Endothelial cell of umbilical vein (primary cell): ENCODE measurements at regions not wholly inside any gene's neighbourhood (a gene's known extent, or its start where the extent isn't known, plus 50 kb on each side); places are given as distances from the start of the nearest gene placed in this dataset.
"Not testable (repeated sequence)": the region's sequence is repeated elsewhere in the genome, so short reads cannot be mapped to it uniquely, and the experiment has no call there.

ENCODE experiments used
- BruUV-seq: library from RNA; stranded (reverse); fragments of 400-500 nt; replicated peaks from 2 replicates; lab custom pipeline; 2021; lab: Mats Ljungman, UMichigan
- CTCF ChIA-PET: fragments of 300-600, 350-600 bp; sonication (Branson Sonifier 250); formaldehyde crosslinking; loops from one replicate; lab custom pipeline; 2021; ENCODE audit warnings: antibody characterized with exemption, inconsistent platforms; lab: Charles Lee
- POLR2A ChIA-PET: fragments of 300-600, 350-600 bp; sonication (Branson Sonifier 250); formaldehyde crosslinking; loops from one replicate; lab custom pipeline; 2021; ENCODE audit warnings: antibody characterized with exemption, inconsistent platforms; lab: Charles Lee
- DNase-seq: peaks from one replicate; pipeline ENCODE4 v3.0.0-alpha.2; 2011; ENCODE audit warnings: low read depth, low spot score
- FAIRE-seq: peaks from 2 replicates; lab custom pipeline; 2011; peaks lifted over from hg19 to GRCh38; lab: Jason Lieb, UNC
- H2AFZ ChIP-seq: 2 replicates; pipeline ENCODE4 v1.6.0; 2012; ENCODE audit warnings: low read depth, low read length, control low read depth, inconsistent platforms
- H3K27ac ChIP-seq: 2 replicates; pipeline ENCODE4 v1.5.1; 2011; ENCODE audit warnings: low read depth, mild to moderate bottlenecking, control low read depth, low read length, moderate library complexity; ENCODE audit not compliant: insufficient read depth
- H3K27me3 ChIP-seq, 2 experiments: 2 replicates each; pipeline versions ENCODE4 v1.6.0 to v1.6.1; 2011; ENCODE audit warnings: low read length in 2 of 2, mixed read lengths in 1 of 2; ENCODE audit not compliant: control insufficient read depth in 2 of 2, insufficient read depth in 2 of 2
- H3K36me3 ChIP-seq, 2 experiments: 2 replicates in 1 of 2; 3 replicates in 1 of 2; pipeline ENCODE4 v1.5.1; 2011; ENCODE audit warnings: low read length in 2 of 2, mild to moderate bottlenecking in 1 of 2, moderate library complexity in 1 of 2; ENCODE audit not compliant: control insufficient read depth in 2 of 2, insufficient read depth in 2 of 2; ENCODE audit errors: extremely low read depth in 1 of 2
- H3K4me1 ChIP-seq: 3 replicates; pipeline ENCODE4 v1.5.1; 2011; ENCODE audit warnings: mild to moderate bottlenecking, low read length; ENCODE audit not compliant: control insufficient read depth, insufficient read depth; ENCODE audit errors: extremely low read depth
- H3K4me2 ChIP-seq: 2 replicates; pipeline ENCODE4 v1.6.1; 2011; ENCODE audit warnings: low read length, control low read depth, mixed read lengths; ENCODE audit not compliant: insufficient read depth
- H3K4me3 ChIP-seq, 3 experiments: fragments of 200-600 bp in 1 of 3; sonication (generic), shearing (Covaris generic) in 1 of 3; replicated peaks in 1 of 3; 2 replicates each; pipeline ENCODE4 v1.5.1; 2011 to 2016; ENCODE audit warnings: control low read depth in 3 of 3, low read length in 3 of 3, mild to moderate bottlenecking in 2 of 3, inconsistent platforms in 1 of 3, low read depth in 1 of 3, moderate library complexity in 1 of 3; ENCODE audit not compliant: insufficient read depth in 1 of 3
- H3K79me2 ChIP-seq: 2 replicates; pipeline ENCODE4 v1.6.0; 2012; ENCODE audit warnings: low read length, inconsistent platforms; ENCODE audit not compliant: control insufficient read depth, insufficient read depth
- H3K9ac ChIP-seq: replicated peaks from 2 replicates; pipeline ENCODE3; 2011; ENCODE audit warnings: low read length, control low read depth; ENCODE audit not compliant: insufficient read depth; ENCODE audit errors: extremely low read depth
- H3K9me1 ChIP-seq: replicated peaks from 3 replicates; pipeline ENCODE4 v1.6.0; 2011; ENCODE audit warnings: mild to moderate bottlenecking, low read length; ENCODE audit not compliant: control insufficient read depth, insufficient read depth; ENCODE audit errors: extremely low read depth
- H3K9me3 ChIP-seq: replicated peaks from 2 replicates; pipeline ENCODE4 v1.5.1; 2012; ENCODE audit warnings: low read length, inconsistent platforms; ENCODE audit not compliant: control insufficient read depth, insufficient read depth
- H4K20me1 ChIP-seq: replicated peaks from 2 replicates; pipeline ENCODE3; 2011; ENCODE audit warnings: mild to moderate bottlenecking, low read length; ENCODE audit not compliant: control insufficient read depth, insufficient read depth; ENCODE audit errors: extremely low read depth
- CTCF ChIP-seq, 2 donors: IDR thresholded peaks; 1 replicate in 1 of 2; 2 replicates in 1 of 2; pipeline ENCODE4 v1.5.1; 2011; ENCODE audit warnings: low read length in 2 of 2, mild to moderate bottlenecking in 2 of 2, moderate library complexity in 2 of 2, control low read depth in 1 of 2, inconsistent platforms in 1 of 2, low read depth in 1 of 2; ENCODE audit not compliant: insufficient read depth in 1 of 2; ENCODE audit errors: extremely low read depth in 1 of 2
- EZH2 ChIP-seq: IDR thresholded peaks from 2 replicates; pipeline ENCODE4 v1.6.1; 2012; ENCODE audit warnings: borderline replicate concordance, low read depth, mild to moderate bottlenecking, moderate library complexity, low read length, inconsistent platforms; ENCODE audit not compliant: severe bottlenecking
- FOS ChIP-seq: IDR thresholded peaks from 2 replicates; pipeline ENCODE4 v1.6.1; 2011; ENCODE audit warnings: mild to moderate bottlenecking, low read length, moderate library complexity, borderline replicate concordance; ENCODE audit not compliant: insufficient read depth
- GATA2 ChIP-seq: IDR thresholded peaks from 2 replicates; pipeline ENCODE4 v1.7.0; 2011; ENCODE audit warnings: low read depth, mild to moderate bottlenecking, moderate library complexity, mixed read lengths, low read length; ENCODE audit not compliant: insufficient read length, insufficient read depth
- JUN ChIP-seq: IDR thresholded peaks from 2 replicates; pipeline ENCODE4 v1.6.1; 2011; ENCODE audit warnings: borderline replicate concordance, low read depth; ENCODE audit not compliant: insufficient read length, insufficient read depth
- MAX ChIP-seq: IDR thresholded peaks from 2 replicates; pipeline ENCODE4 v1.6.1; 2011; ENCODE audit not compliant: insufficient read depth, insufficient read length
- MYC ChIP-seq: IDR thresholded peaks from one replicate; pipeline ENCODE4 v1.6.1; 2011; ENCODE audit warnings: mild to moderate bottlenecking, low read depth, low read length
- POLR2A ChIP-seq: IDR thresholded peaks from 2 replicates; pipeline ENCODE4 v1.6.1; 2012; ENCODE audit warnings: low read depth, mild to moderate bottlenecking, control low read depth, low read length
- POLR2AphosphoS5 ChIP-seq: IDR thresholded peaks from 2 replicates; pipeline ENCODE4 v1.6.1; 2012; ENCODE audit warnings: low read depth, mild to moderate bottlenecking, control low read depth, low read length, moderate library complexity; ENCODE audit not compliant: insufficient read depth
- dilution Hi-C: fragments of 300-500 bp; cut with MboI; formaldehyde crosslinking; loops from one replicate; pipeline ENCODE4 v1.15.0; 2019; ENCODE audit warnings: low sequenced_read_pairs; ENCODE audit not compliant: extremely low pct_ligation_motif_present
- intact Hi-C: fragments of 100-400 bp; cut with micrococcal nuclease; formaldehyde crosslinking; loops from one replicate; pipeline ENCODE4 v1.10.0; 2022

DNA sequence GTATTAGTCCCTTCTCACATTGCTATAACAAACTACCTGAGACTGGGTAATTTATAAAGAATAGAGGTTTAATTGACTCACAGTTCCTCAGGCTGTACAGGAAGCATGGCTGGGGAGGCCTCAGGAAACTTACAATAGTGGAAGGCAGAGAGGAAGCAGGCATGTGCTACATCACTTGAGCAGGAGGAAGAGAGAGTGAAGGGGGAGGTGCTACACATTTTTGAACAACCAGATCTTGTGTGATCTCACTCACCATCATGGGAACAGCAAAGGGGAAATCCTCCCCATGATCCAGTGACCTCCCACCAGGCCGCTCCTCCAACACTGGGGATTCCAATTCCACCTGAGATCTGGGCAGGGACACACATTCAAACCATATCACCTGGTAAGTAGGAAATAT is 630.6 kb downstream of the QKI start:
- H2AFZ ChIP-seq, result no peak overlapping the region
- no peak overlapping the region for H3K4me3 ChIP-seq
- dilution Hi-C loops (no loop called here), intact Hi-C loops (no loop called here)
- H3K27ac ChIP-seq, result no peak overlapping the region
- ChIA-PET POLR2A (no interaction called here), CTCF (no interaction called here)
- H3K27me3 ChIP-seq, result no peaks in the 10 kb centered on the region
- no peaks in the 10 kb centered on the region for H4K20me1 ChIP-seq
- no peak for TF ChIP-seq FOS
- TF ChIP-seq POLR2A, result no peak
- TF ChIP-seq MAX, result no peak
- TF ChIP-seq MYC, result no peak
- no peak for TF ChIP-seq JUN
- TF ChIP-seq POLR2AphosphoS5, result no peak
- TF ChIP-seq CTCF (IDR thresholded peaks at IDR 0.05; ENCODE audit: extremely low read depth in 1 of 2, insufficient read depth in 1 of 2, low read depth in 1 of 2, low read length in 2 of 2), result no peak
- TF ChIP-seq GATA2, result no peak
- no peak for TF ChIP-seq EZH2
- H3K9me1 ChIP-seq, result no peaks in the 10 kb centered on the region
- H3K79me2 ChIP-seq, result no peaks in the 10 kb centered on the region
- FAIRE-seq (no peak), DNase-seq (no peak)
- BruUV-seq, result no TSS peak
- H3K36me3 ChIP-seq, result no peaks in the 10 kb centered on the region
- H3K9ac ChIP-seq, result no peak overlapping the region
- H3K4me1 ChIP-seq, result no peaks in the 10 kb centered on the region
- H3K4me2 ChIP-seq, result no peak overlapping the region
- no peaks in the 10 kb centered on the region for H3K9me3 ChIP-seq

- H3K36me3 ChIP-seq, H3K9me3 ChIP-seq, H2AFZ ChIP-seq, CTCF ChIA-PET, H3K27me3 ChIP-seq, dilution Hi-C loops, FAIRE-seq, POLR2A ChIA-PET, H3K79me2 ChIP-seq, H3K27ac ChIP-seq, H3K4me2 ChIP-seq, BruUV-seq, H4K20me1 ChIP-seq, H3K4me1 ChIP-seq, intact Hi-C loops, H3K9me1 ChIP-seq, H3K4me3 ChIP-seq, H3K9ac ChIP-seq, DNase-seq: not testable (repeated sequence)
Measured at GRCh38 chr6:164043656-164044055, 629.1 kb downstream of the QKI start.
